BLaER1 (cell line): ENCODE measurements at regions not wholly inside any gene's neighbourhood (a gene's known extent, or its start where the extent isn't known, plus 50 kb on each side); places are given as distances from the start of the nearest gene placed in this dataset.

ENCODE experiments used
- H3K27ac ChIP-seq: shearing (Covaris generic); formaldehyde crosslinking; 2 replicates; pipeline ENCODE4 v1.8.1; 2022
- H3K27me3 ChIP-seq: shearing (Covaris generic); formaldehyde crosslinking; 2 replicates; pipeline ENCODE4 v1.8.1; 2022
- H3K36me3 ChIP-seq: shearing (Covaris generic); formaldehyde crosslinking; 2 replicates; pipeline ENCODE4 v1.8.1; 2022
- H3K4me1 ChIP-seq: shearing (Covaris generic); formaldehyde crosslinking; 2 replicates; pipeline ENCODE4 v1.8.1; 2022
- H3K4me2 ChIP-seq: shearing (Covaris generic); formaldehyde crosslinking; 2 replicates; pipeline ENCODE4 v1.8.1; 2022
- H3K4me3 ChIP-seq: shearing (Covaris generic); formaldehyde crosslinking; 2 replicates; pipeline ENCODE4 v1.8.1; 2022
- H3K9ac ChIP-seq: shearing (Covaris generic); formaldehyde crosslinking; 2 replicates; pipeline ENCODE4 v1.8.1; 2022
- H3K9me3 ChIP-seq: shearing (Covaris generic); formaldehyde crosslinking; 2 replicates; pipeline ENCODE4 v1.8.1; 2022
- H4K20me1 ChIP-seq: shearing (Covaris generic); formaldehyde crosslinking; 2 replicates; pipeline ENCODE4 v1.8.1; 2022
- Cebpa-rat ChIP-seq: shearing (Covaris generic); IDR thresholded peaks from 2 replicates; pipeline ENCODE4 v1.8.1; 2022

DNA sequence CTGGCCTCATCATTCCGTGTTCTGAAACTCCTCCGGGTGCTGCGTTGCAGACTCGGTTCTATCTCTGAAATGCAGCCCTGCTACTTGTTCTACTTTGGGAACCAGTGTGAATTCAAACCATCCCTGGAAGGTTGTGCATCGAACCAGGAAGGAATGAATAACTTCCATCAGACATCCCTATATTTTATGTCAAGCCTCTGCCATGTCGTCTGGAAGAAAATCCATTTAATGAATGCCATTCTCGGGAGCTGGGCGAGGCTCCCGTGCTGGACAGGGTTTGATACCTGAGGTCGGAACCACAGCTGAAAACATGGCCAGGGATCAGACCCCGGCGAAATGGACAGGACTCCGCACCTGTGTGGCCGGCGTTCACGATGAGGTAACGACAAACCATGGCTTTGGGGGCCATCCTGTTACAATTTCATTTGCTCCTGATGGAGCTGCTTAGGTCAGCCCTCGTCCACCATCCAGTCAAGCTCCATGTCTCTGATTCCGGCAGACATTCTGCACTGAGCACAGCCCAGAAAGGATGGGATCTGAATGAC, 821.6 kb downstream of the GALR1 start:
- Histone ChIP-seq H3K9me3 (peaks cover 7% of the 10 kb centered on the region; the same call in 1 of the 2 replicates), H4K20me1 (no peaks in the 10 kb centered on the region), H3K4me1 (peaks cover 5% of the 10 kb centered on the region; the same call in 1 of the 2 replicates), H3K27me3 (no peaks in the 10 kb centered on the region), H3K4me2 (no peak overlapping the region), H3K4me3 (no peak overlapping the region), H3K27ac (no peak overlapping the region), H3K36me3 (no peaks in the 10 kb centered on the region), H3K9ac (no peak overlapping the region)
- TF ChIP-seq Cebpa-rat = no peak

- Histone ChIP-seq H3K27me3 (no peaks in the 10 kb centered on the region), H3K27ac (no peak overlapping the region), H3K9ac (no peak overlapping the region), H3K4me2 (no peak overlapping the region), H3K4me1 (peaks cover 5% of the 10 kb centered on the region; the same call in 1 of the 2 replicates), H3K4me3 (no peak overlapping the region), H3K9me3 (peaks cover 6% of the 10 kb centered on the region; the same call in 1 of the 2 replicates), H3K36me3 (no peaks in the 10 kb centered on the region), H4K20me1 (no peaks in the 10 kb centered on the region)
- no peak for TF ChIP-seq Cebpa-rat
Observed at GRCh38 chr18:78071776-78072175, 822.1 kb downstream of the GALR1 start.

- no peak for TF ChIP-seq Cebpa-rat
- no peaks in the 10 kb centered on the region for H3K27me3 ChIP-seq
Observed at GRCh38 chr18:78072375-78072774, 822.7 kb downstream of the GALR1 start.

GRCh38 chr18:78073275-78073674, 823.6 kb downstream of the GALR1 start:
- Histone ChIP-seq H3K27ac (no peak overlapping the region), H3K4me3 (no peak overlapping the region), H3K9ac (no peak overlapping the region), H3K4me1 (peaks cover 5% of the 10 kb centered on the region; the same call in 1 of the 2 replicates), H3K9me3 (no peaks in the 10 kb centered on the region), H3K27me3 (no peaks in the 10 kb centered on the region), H3K36me3 (no peaks in the 10 kb centered on the region), H3K4me2 (no peak overlapping the region), H4K20me1 (no peaks in the 10 kb centered on the region)
- TF ChIP-seq Cebpa-rat = no peak

More at GRCh38 chr18:78072375-78072774, 822.7 kb downstream of the GALR1 start:
- Histone ChIP-seq H3K36me3 (no peaks in the 10 kb centered on the region), H3K4me1 (peaks cover 5% of the 10 kb centered on the region; the same call in 1 of the 2 replicates), H3K4me2 (no peak overlapping the region), H3K9me3 (peaks cover under 1% of the 10 kb centered on the region; the same call in 1 of the 2 replicates), H4K20me1 (no peaks in the 10 kb centered on the region), H3K9ac (no peak overlapping the region), H3K27ac (no peak overlapping the region), H3K4me3 (no peak overlapping the region)

DNA sequence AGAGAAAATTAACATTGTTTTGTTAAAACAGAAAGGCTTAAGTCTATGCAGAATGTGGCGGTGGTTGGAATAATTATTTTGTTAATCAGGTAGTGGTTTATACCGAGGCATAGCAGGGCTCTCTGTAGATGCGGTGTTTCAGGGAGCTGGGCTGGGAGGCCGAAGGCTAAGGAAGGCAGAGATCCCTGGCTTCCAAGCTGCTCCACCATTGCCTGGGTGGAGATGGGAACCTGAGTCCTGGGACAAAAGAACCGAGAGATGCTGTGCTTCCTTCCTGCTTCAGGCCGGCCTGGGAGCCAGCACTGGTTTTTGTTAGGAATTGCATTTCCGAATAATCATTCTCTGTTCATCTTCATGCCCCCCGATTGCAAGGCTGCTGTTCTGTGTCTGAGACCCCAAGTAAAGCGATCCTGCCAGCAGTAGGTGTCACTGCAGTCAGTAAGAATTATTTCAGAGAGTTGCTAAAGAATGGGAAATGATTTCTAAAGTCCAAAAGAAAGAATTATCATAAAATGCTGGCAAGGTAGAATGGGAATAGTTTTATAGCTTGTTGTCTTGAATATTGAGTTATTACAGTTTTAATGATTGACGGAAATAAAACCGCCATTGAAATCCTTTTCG, 824.9 kb downstream of the GALR1 start:
- no peak overlapping the region for H3K4me3 ChIP-seq
- no peaks in the 10 kb centered on the region for H3K9me3 ChIP-seq
- no peak overlapping the region for H3K27ac ChIP-seq
- H3K9ac ChIP-seq = no peak overlapping the region
- no peaks in the 10 kb centered on the region for H4K20me1 ChIP-seq
- H3K4me1 ChIP-seq = peaks cover 5% of the 10 kb centered on the region; the same call in 1 of the 2 replicates
- H3K36me3 ChIP-seq = no peaks in the 10 kb centered on the region
- no peaks in the 10 kb centered on the region for H3K27me3 ChIP-seq
- no peak overlapping the region for H3K4me2 ChIP-seq
- TF ChIP-seq Cebpa-rat = no peak

GRCh38 chr18:78080081-78080480, 830.4 kb downstream of the GALR1 start:
- Histone ChIP-seq H3K4me1 (no peaks in the 10 kb centered on the region), H3K36me3 (no peaks in the 10 kb centered on the region), H3K27ac (no peak overlapping the region), H3K4me3 (no peak overlapping the region), H3K9ac (no peak overlapping the region), H3K27me3 (no peaks in the 10 kb centered on the region), H3K9me3 (no peaks in the 10 kb centered on the region), H3K4me2 (no peak overlapping the region), H4K20me1 (no peaks in the 10 kb centered on the region)
- TF ChIP-seq Cebpa-rat = no peak

DNA sequence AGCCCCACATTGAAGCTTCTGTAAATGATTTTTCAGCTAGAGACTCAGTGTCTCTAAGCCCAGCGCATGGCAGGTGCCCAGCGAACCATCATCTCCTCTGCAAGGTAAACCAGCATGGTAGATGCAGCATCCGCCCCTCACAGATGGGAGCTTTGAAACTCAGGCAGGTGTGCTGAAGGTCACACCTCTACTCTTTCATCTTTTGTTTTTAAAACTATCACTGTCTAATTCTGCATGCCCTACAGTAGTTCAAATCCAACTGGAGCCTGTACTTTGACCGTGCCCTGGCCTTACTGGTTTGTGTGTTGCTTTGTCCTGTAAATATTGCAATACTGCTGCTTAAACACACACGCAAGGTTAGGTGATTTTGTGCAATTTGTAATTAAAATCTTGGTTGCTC, 831.1 kb downstream of the GALR1 start:
- H3K4me2 ChIP-seq = no peak overlapping the region
- no peaks in the 10 kb centered on the region for H3K36me3 ChIP-seq
- no peak for TF ChIP-seq Cebpa-rat
- no peaks in the 10 kb centered on the region for H3K27me3 ChIP-seq
- no peak overlapping the region for H3K4me3 ChIP-seq
- H4K20me1 ChIP-seq = no peaks in the 10 kb centered on the region
- no peaks in the 10 kb centered on the region for H3K9me3 ChIP-seq
- no peak overlapping the region for H3K9ac ChIP-seq
- no peak overlapping the region for H3K27ac ChIP-seq
- H3K4me1 ChIP-seq = no peaks in the 10 kb centered on the region

- no peak overlapping the region for H3K4me3 ChIP-seq
- H3K27me3 ChIP-seq = no peaks in the 10 kb centered on the region
- no peaks in the 10 kb centered on the region for H3K36me3 ChIP-seq
- H3K27ac ChIP-seq = no peak overlapping the region
- no peak overlapping the region for H3K4me2 ChIP-seq
- TF ChIP-seq Cebpa-rat = no peak
- H4K20me1 ChIP-seq = no peaks in the 10 kb centered on the region
- H3K9me3 ChIP-seq = no peaks in the 10 kb centered on the region
- no peak overlapping the region for H3K9ac ChIP-seq
- H3K4me1 ChIP-seq = no peaks in the 10 kb centered on the region
Observed at GRCh38 chr18:78082816-78083215, 833.2 kb downstream of the GALR1 start.

- Histone ChIP-seq H3K36me3 (no peaks in the 10 kb centered on the region), H3K4me3 (no peak overlapping the region), H3K9ac (no peak overlapping the region), H3K27ac (no peak overlapping the region), H3K4me1 (no peaks in the 10 kb centered on the region), H3K4me2 (no peak overlapping the region), H3K9me3 (no peaks in the 10 kb centered on the region), H4K20me1 (no peaks in the 10 kb centered on the region), H3K27me3 (no peaks in the 10 kb centered on the region)
- TF ChIP-seq Cebpa-rat = no peak
Observed at GRCh38 chr18:78085241-78086185, 835.9 kb downstream of the GALR1 start.

GRCh38 chr18:78086931-78087330, 837.3 kb downstream of the GALR1 start:
- TF ChIP-seq Cebpa-rat = no peak
- no peaks in the 10 kb centered on the region for H3K27me3 ChIP-seq
- no peaks in the 10 kb centered on the region for H3K36me3 ChIP-seq
- H3K27ac ChIP-seq = no peak overlapping the region
- H3K4me1 ChIP-seq = no peaks in the 10 kb centered on the region
- no peak overlapping the region for H3K4me2 ChIP-seq
- no peaks in the 10 kb centered on the region for H4K20me1 ChIP-seq
- no peak overlapping the region for H3K9ac ChIP-seq
- H3K9me3 ChIP-seq = no peaks in the 10 kb centered on the region
- no peak overlapping the region for H3K4me3 ChIP-seq
